ENCODE measurements at regions not wholly inside any gene's neighbourhood (a gene's known extent, or its start where the extent isn't known, plus 50 kb on each side); places are given as distances from the start of the nearest gene placed in this dataset.
"Not testable (repeated sequence)": the region's sequence is repeated elsewhere in the genome, so short reads cannot be mapped to it uniquely, and the experiment has no call there.

GRCh38 chrX:128973033-128973432, 550.3 kb downstream of the SMARCA1 start:
- Histone ChIP-seq H3K9me3 (no peaks in the 10 kb centered on the region), H3K36me3 (no peaks in the 10 kb centered on the region), H3K4me1 (ENCODE audit: control insufficient read depth in 1 of 2, low read depth in 2 of 2) (no peaks in the 10 kb centered on the region), H3K4me3 (no peak overlapping the region), H3K27me3 (replicated peaks; ENCODE audit: insufficient read depth) (no peaks in the 10 kb centered on the region), H3K27ac (no peak overlapping the region)
- ATAC-seq (ENCODE audit: insufficient number of reproducible peaks, low FRiP score, low read depth) (no peak), DNase-seq (ENCODE audit: low spot score) (no peak)
- no peak for TF ChIP-seq CTCF (IDR thresholded peaks at IDR 0.05)

GRCh38 chrX:128961290-128961689, 562.0 kb downstream of the SMARCA1 start:
- no peak for TF ChIP-seq CTCF (IDR thresholded peaks at IDR 0.05)
- Histone ChIP-seq H3K4me3 (no peak overlapping the region), H3K36me3 (no peaks in the 10 kb centered on the region), H3K27ac (no peak overlapping the region), H3K4me1 (ENCODE audit: control insufficient read depth in 1 of 2, low read depth in 2 of 2) (no peaks in the 10 kb centered on the region), H3K9me3 (no peaks in the 10 kb centered on the region), H3K27me3 (replicated peaks; ENCODE audit: insufficient read depth) (no peaks in the 10 kb centered on the region)
- no peak for ATAC-seq (ENCODE audit: insufficient number of reproducible peaks, low FRiP score, low read depth)
- no peak for DNase-seq (ENCODE audit: low spot score)

- H3K4me1 ChIP-seq (ENCODE audit: control insufficient read depth in 1 of 2, low read depth in 2 of 2); H3K36me3 ChIP-seq; H3K9me3 ChIP-seq; H3K27ac ChIP-seq; DNase-seq (ENCODE audit: low spot score); H3K27me3 ChIP-seq (replicated peaks; ENCODE audit: insufficient read depth); H3K4me3 ChIP-seq; ATAC-seq (ENCODE audit: insufficient number of reproducible peaks, low FRiP score, low read depth): not testable (repeated sequence)
Observed at GRCh38 chrX:128954697-128955096, 568.6 kb downstream of the SMARCA1 start.

GRCh38 chrX:128931071-128931470, 592.2 kb downstream of the SMARCA1 start:
- Histone ChIP-seq H3K9me3 (no peaks in the 10 kb centered on the region), H3K27me3 (replicated peaks; ENCODE audit: insufficient read depth) (no peaks in the 10 kb centered on the region), H3K4me3 (no peak overlapping the region), H3K4me1 (ENCODE audit: control insufficient read depth in 1 of 2, low read depth in 2 of 2) (no peaks in the 10 kb centered on the region), H3K36me3 (no peaks in the 10 kb centered on the region), H3K27ac (no peak overlapping the region)
- DNase-seq (ENCODE audit: low spot score) (no peak), ATAC-seq (ENCODE audit: insufficient number of reproducible peaks, low FRiP score, low read depth) (no peak)
- no peak for TF ChIP-seq CTCF (IDR thresholded peaks at IDR 0.05)

GRCh38 chrX:128929271-128930057, 593.8 kb downstream of the SMARCA1 start:
- H3K4me1 ChIP-seq (ENCODE audit: control insufficient read depth in 1 of 2, low read depth in 2 of 2) = no peaks in the 10 kb centered on the region
- DNase-seq (ENCODE audit: low spot score) (no peak), ATAC-seq (ENCODE audit: insufficient number of reproducible peaks, low FRiP score, low read depth) (no peak)
- H3K36me3 ChIP-seq = no peaks in the 10 kb centered on the region
- H3K27me3 ChIP-seq (replicated peaks; ENCODE audit: insufficient read depth) = no peaks in the 10 kb centered on the region
- no peak overlapping the region for H3K4me3 ChIP-seq
- no peaks in the 10 kb centered on the region for H3K9me3 ChIP-seq
- H3K27ac ChIP-seq = no peak overlapping the region
- no peak for TF ChIP-seq CTCF (IDR thresholded peaks at IDR 0.05)

- Histone ChIP-seq H3K9me3 (no peaks in the 10 kb centered on the region), H3K4me1 (ENCODE audit: control insufficient read depth in 1 of 2, low read depth in 2 of 2) (no peaks in the 10 kb centered on the region), H3K27ac (no peak overlapping the region), H3K27me3 (replicated peaks; ENCODE audit: insufficient read depth) (no peaks in the 10 kb centered on the region), H3K36me3 (no peaks in the 10 kb centered on the region), H3K4me3 (no peak overlapping the region)
- TF ChIP-seq CTCF (IDR thresholded peaks at IDR 0.05) = no peak
- no peak for ATAC-seq (ENCODE audit: insufficient number of reproducible peaks, low FRiP score, low read depth)
- DNase-seq (ENCODE audit: low spot score) = no peak
Observed at GRCh38 chrX:128928636-128929035, 594.7 kb downstream of the SMARCA1 start.
